ENCODE measurements at regions not wholly inside any gene's neighbourhood (a gene's known extent, or its start where the extent isn't known, plus 50 kb on each side); places are given as distances from the start of the nearest gene placed in this dataset.

- Histone ChIP-seq H3K9me3 (ENCODE audit: insufficient read depth, low read depth, low read length) (no peaks in the 10 kb centered on the region), H3K9ac (ENCODE audit: low read depth, low read length) (no peak overlapping the region), H3K27me3 (ENCODE audit: insufficient read depth, low read length) (no peaks in the 10 kb centered on the region), H3K4me3 (ENCODE audit: low read length) (no peak overlapping the region), H3K27ac (ENCODE audit: low read depth, low read length) (no peak overlapping the region), H3K36me3 (ENCODE audit: insufficient read depth, low read length) (no peaks in the 10 kb centered on the region), H3K4me1 (ENCODE audit: insufficient read depth, low read length) (no peaks in the 10 kb centered on the region)
- 92% methylated on average over 1 of the region's 2 CpGs for WGBS
These were observed 65.7 kb upstream of the CCDC196 start for GRCh38 chr14:66420251-66421006.

DNA sequence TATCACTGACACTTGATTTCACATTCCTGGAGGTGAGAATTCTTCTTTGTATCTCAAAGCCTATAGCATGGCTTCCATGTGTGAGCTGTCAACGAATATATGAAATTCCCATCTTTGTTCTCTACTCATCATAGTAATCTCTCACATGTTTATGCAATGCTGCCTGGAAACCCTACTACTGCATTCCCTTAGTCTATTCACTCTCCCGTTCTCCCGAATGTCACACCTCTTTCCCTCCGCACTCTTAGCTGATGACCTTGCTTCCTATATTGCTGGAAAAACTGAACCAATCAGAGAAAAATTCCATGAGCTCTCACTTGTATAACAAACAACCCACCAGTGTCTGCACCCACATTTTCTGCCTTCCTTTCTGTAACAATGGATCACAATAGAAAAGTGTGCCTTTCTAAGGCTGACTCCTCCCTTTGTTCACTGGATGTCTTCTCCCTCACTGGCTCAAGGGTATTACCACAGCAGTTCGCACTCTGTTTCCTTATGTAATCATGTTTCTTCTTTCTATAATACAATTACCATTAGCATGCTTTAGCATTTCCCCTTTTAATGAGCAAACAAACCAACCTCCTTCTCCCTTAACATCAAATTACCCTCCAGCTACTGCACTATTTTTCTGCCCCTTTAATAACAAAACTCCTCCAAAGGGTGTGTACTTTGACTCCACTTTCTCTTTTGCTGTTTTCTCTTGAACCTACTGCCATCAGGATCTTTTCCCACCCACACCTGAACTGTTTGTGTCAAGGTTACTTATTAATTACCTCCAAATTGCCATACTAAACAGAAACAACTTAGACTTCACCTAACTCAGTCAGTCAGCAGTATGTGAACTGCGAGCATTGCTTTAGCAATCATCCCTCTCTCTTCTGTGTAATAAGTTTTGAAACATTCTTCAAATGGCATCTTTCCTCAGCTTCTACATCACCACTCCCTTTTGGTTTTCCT is 63.9 kb upstream of the CCDC196 start:
- no peaks in the 10 kb centered on the region for H3K4me1 ChIP-seq (ENCODE audit: insufficient read depth, low read length)
- no peaks in the 10 kb centered on the region for H3K9me3 ChIP-seq (ENCODE audit: insufficient read depth, low read depth, low read length)
- no peak overlapping the region for H3K4me3 ChIP-seq (ENCODE audit: low read length)
- H3K9ac ChIP-seq (ENCODE audit: low read depth, low read length) = no peak overlapping the region
- 90% methylated on average over 6 of the region's 6 CpGs for WGBS
- H3K27me3 ChIP-seq (ENCODE audit: insufficient read depth, low read length) = no peaks in the 10 kb centered on the region
- H3K27ac ChIP-seq (ENCODE audit: low read depth, low read length) = no peak overlapping the region
- H3K36me3 ChIP-seq (ENCODE audit: insufficient read depth, low read length) = no peaks in the 10 kb centered on the region

- no peaks in the 10 kb centered on the region for H3K27me3 ChIP-seq (ENCODE audit: insufficient read depth, low read length)
- H3K9ac ChIP-seq (ENCODE audit: low read depth, low read length) = no peak overlapping the region
- H3K4me1 ChIP-seq (ENCODE audit: insufficient read depth, low read length) = no peaks in the 10 kb centered on the region
- H3K27ac ChIP-seq (ENCODE audit: low read depth, low read length) = no peak overlapping the region
- WGBS = 94% methylated on average over 5 of the region's 5 CpGs
- no peaks in the 10 kb centered on the region for H3K9me3 ChIP-seq (ENCODE audit: insufficient read depth, low read depth, low read length)
- H3K36me3 ChIP-seq (ENCODE audit: insufficient read depth, low read length) = no peaks in the 10 kb centered on the region
- no peak overlapping the region for H3K4me3 ChIP-seq (ENCODE audit: low read length)
These were observed 60.8 kb upstream of the CCDC196 start for GRCh38 chr14:66425402-66425801.

- H3K9me3 ChIP-seq (ENCODE audit: insufficient read depth, low read depth, low read length) = no peaks in the 10 kb centered on the region
- H3K27ac ChIP-seq (ENCODE audit: low read depth, low read length) = no peak overlapping the region
- no peaks in the 10 kb centered on the region for H3K36me3 ChIP-seq (ENCODE audit: insufficient read depth, low read length)
- 89% methylated on average over 2 of the region's 2 CpGs for WGBS
- H3K9ac ChIP-seq (ENCODE audit: low read depth, low read length) = no peak overlapping the region
- no peaks in the 10 kb centered on the region for H3K4me1 ChIP-seq (ENCODE audit: insufficient read depth, low read length)
- H3K4me3 ChIP-seq (ENCODE audit: low read length) = no peak overlapping the region
- no peaks in the 10 kb centered on the region for H3K27me3 ChIP-seq (ENCODE audit: insufficient read depth, low read length)
These were observed 59.7 kb upstream of the CCDC196 start for GRCh38 chr14:66426451-66426850.

- H3K9ac ChIP-seq (ENCODE audit: low read depth, low read length) = no peak overlapping the region
- no peaks in the 10 kb centered on the region for H3K27me3 ChIP-seq (ENCODE audit: insufficient read depth, low read length)
- no peaks in the 10 kb centered on the region for H3K36me3 ChIP-seq (ENCODE audit: insufficient read depth, low read length)
- H3K9me3 ChIP-seq (ENCODE audit: insufficient read depth, low read depth, low read length) = peaks cover 2% of the 10 kb centered on the region; the same call in 1 of the 2 replicates
- H3K4me3 ChIP-seq (ENCODE audit: low read length) = no peak overlapping the region
- H3K27ac ChIP-seq (ENCODE audit: low read depth, low read length) = no peak overlapping the region
- 88% methylated on average over 1 of the region's 1 CpG for WGBS
- no peaks in the 10 kb centered on the region for H3K4me1 ChIP-seq (ENCODE audit: insufficient read depth, low read length)
These were observed 53.8 kb upstream of the CCDC196 start for GRCh38 chr14:66432334-66432733.

- WGBS = 98% methylated on average over 2 of the region's 2 CpGs
These were observed 51.7 kb upstream of the CCDC196 start for GRCh38 chr14:66434464-66434863.

DNA sequence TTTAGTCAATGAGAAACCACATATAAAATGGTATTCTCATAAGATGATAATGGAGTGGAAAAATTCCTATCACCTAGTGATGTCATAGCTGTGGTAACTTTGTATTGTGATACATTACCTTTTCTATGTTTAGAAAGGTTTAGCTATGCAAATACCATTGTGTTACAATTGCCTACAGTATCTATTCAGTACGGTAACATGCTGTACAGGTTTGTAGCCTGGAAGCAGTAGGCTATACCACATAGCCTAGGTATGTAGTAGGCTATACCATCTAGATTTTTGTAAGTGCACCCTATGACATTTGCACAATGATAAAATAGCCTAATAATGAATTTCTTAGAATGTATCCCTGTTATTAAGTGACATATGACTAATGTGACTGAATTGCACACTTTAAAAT is 50.5 kb upstream of the CCDC196 start:
- Histone ChIP-seq H3K36me3 (ENCODE audit: insufficient read depth, low read length) (no peaks in the 10 kb centered on the region), H3K27me3 (ENCODE audit: insufficient read depth, low read length) (no peaks in the 10 kb centered on the region), H3K4me1 (ENCODE audit: insufficient read depth, low read length) (no peaks in the 10 kb centered on the region), H3K9ac (ENCODE audit: low read depth, low read length) (no peak overlapping the region), H3K9me3 (ENCODE audit: insufficient read depth, low read depth, low read length) (peaks cover 27% of the 10 kb centered on the region), H3K27ac (ENCODE audit: low read depth, low read length) (no peak overlapping the region), H3K4me3 (ENCODE audit: low read length) (no peak overlapping the region)
- 86% methylated on average over 1 of the region's 1 CpG for WGBS

More at GRCh38 chr14:66434464-66434863, 51.7 kb upstream of the CCDC196 start:
- Histone ChIP-seq H3K27ac (ENCODE audit: low read depth, low read length) (no peak overlapping the region), H3K9me3 (ENCODE audit: insufficient read depth, low read depth, low read length) (peaks cover 22% of the 10 kb centered on the region), H3K4me3 (ENCODE audit: low read length) (no peak overlapping the region), H3K36me3 (ENCODE audit: insufficient read depth, low read length) (no peaks in the 10 kb centered on the region), H3K4me1 (ENCODE audit: insufficient read depth, low read length) (no peaks in the 10 kb centered on the region), H3K9ac (ENCODE audit: low read depth, low read length) (no peak overlapping the region), H3K27me3 (ENCODE audit: insufficient read depth, low read length) (no peaks in the 10 kb centered on the region)

Measured in HUES64 (cell line).